ENCODE measurements at regions not wholly inside any gene's neighbourhood (a gene's known extent, or its start where the extent isn't known, plus 50 kb on each side); places are given as distances from the start of the nearest gene placed in this dataset.

DNA sequence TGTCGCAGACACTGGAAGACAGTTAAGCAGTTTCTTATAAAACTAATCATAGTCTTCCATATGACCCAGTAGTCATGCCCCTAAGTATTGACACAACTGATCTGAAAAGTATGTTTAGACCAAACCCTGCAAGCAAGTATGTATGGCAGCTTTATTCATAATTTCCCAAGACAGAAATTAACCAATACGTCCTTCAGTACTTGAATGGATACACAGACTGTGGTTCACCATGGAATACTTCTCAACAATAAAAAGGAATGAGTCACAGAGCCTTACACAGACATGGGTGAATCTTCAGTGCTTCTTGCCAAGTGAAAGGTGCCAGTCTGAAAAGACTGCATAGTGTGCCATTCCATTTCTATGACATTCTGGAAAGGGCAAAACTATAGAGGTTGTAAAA, 50.2 kb upstream of the AKR1E2 start:
- no peak for DNase-seq

DNA sequence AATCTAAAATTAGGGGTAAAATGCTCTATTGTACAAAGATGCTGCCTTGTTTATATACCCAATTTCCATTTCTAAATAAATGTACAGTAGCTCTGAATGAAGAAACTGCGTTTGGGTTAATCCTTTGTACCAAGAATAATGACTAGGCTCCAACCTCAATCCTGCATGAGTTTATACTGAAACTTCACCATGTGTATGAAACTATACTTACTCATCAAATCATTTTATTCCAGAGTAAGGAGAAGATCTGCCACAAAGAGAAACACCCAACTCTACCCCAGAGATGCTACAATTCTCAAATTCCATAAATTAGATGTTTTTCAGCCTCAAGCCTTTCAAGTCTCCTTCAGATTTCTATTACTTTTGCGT, 53.8 kb upstream of the AKR1E2 start:
- no peak for DNase-seq

- no peak for DNase-seq
Measured at GRCh38 chr10:4771554-4772201, 54.3 kb upstream of the AKR1E2 start.

DNA sequence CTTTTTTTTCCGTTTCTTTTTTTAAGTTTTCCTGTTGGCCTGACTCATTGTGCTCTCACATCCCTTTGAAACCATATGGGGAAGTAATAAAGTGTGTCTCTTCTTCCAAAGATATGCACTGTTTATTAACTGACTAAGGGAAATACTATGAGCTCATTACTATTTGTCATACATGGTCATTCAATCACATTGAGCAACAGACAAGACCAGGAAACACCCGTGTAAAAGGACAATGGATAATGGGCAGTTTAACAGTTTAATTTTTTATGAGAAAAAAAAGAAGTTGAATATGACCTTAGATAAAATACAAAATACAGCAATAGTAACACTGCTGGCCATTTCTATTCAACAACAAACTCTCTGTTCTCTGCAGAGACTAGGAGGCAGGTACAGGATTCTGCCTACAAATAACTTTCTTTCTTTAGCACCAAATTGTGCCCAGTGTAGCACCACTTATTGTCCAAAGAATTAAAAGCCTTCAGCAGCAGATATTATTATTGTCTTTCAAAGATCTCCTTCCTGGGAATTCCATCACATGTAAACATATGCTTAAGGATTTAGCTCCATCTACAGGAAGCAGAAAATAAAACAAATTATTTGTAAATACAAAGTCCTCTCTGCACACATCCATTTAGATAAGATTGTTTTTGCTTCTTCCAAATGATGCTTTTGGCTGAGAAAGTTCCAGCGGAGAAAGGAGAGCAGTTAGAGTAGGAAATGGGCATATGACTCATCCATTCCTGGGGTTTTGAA, 55.0 kb upstream of the AKR1E2 start:
- no peak for DNase-seq

DNA sequence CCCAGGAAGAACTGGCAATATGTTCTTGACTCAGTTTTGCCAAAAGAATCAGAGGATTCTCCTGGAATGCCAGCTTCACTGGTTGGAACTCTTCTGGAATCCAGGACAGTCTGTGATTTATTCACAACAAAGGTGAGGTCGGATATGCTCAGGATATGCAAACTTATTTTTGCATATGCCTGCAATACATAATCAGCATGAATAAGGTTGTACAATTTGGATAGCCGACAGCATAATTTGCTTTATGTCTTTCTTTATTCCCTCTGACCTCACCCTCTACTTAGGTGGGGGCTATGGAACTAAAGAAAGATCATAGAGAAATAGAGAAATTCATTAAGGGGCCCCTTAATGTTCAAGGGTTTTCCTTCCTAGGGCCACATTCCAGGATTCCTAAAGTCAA, 57.6 kb upstream of the AKR1E2 start:
- DNase-seq: no peak

DNA sequence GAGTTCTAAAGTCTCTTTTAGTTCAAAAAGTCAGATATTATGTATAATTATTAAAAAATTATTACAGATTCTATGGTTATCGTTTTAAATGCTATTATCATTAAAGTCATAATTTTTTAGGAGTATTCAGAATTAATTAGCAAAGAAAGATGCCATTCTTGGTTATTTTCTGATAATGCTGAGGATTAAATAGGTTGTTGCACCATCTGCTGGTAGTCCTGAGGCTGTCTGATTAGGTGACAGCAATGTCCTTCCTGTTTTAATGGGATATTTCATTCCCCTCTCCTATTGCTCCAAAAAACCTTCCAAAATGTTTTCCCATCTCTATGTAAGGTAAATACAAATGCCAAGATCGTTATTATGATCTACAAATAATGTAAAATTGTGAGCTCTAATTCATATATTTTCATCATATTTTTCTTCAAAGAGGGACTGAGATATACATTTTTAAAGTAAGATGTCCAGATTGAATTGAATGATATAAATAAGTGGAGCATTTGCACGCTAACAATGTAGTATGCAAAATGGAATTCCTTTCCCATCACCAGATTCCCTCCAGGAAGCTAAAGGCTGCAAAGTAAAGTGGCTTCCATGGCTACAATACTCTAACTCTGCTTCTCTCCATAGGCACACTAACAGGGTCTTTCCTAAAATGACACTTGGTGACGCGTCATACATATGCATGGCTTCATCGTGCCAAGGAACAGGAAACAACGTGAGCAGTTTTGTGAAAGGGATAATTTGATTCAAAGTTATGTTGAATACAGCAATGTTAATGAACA, 58.8 kb upstream of the AKR1E2 start:
- no peak for DNase-seq

- DNase-seq: no peak
Measured at GRCh38 chr10:4766454-4766853, 59.6 kb upstream of the AKR1E2 start.

- no peak for DNase-seq
Measured at GRCh38 chr10:4765428-4765827, 60.6 kb upstream of the AKR1E2 start.

- no peak for DNase-seq
Measured at GRCh38 chr10:4763960-4764428, 62.0 kb upstream of the AKR1E2 start.

- no peak for DNase-seq
Measured at GRCh38 chr10:4763513-4763912, 62.5 kb upstream of the AKR1E2 start.

GRCh38 chr10:4758256-4758655, 67.8 kb upstream of the AKR1E2 start:
- no peak for DNase-seq

DNA sequence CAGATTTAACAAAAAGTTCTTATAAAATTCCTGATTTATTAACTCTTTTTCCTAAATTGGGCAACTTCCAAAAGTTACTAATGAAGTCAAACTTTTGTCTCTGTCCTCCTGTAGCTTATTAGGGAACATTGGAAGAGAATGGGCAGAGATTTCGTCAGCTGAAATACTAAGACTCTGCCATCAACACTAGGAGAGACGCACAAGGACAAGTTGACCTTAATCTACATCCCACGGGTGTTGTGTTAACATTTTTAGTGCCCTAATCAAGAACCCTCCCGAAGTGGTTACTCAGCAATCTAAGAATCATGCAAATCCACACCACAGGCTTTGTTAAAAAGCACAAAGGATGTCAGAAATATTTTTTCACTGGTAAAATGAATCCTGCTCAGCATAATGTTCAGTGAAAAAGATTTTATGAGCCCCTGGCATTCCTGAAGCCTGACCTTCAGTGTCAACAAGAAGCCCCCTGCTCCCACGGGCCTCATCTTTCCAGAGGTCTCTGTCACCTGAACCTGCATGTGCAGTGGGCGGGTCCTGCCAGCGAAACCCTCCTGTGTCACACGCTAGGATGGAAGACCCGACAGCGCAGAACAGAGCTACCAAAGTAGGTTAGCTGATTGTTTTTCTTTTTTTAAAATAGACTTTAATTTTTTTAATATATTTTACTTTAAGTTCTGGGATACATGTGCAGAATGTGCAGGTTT, 70.6 kb upstream of the AKR1E2 start:
- DNase-seq: no peak

GRCh38 chr10:4754143-4754542, 71.9 kb upstream of the AKR1E2 start:
- no peak for DNase-seq

DNA sequence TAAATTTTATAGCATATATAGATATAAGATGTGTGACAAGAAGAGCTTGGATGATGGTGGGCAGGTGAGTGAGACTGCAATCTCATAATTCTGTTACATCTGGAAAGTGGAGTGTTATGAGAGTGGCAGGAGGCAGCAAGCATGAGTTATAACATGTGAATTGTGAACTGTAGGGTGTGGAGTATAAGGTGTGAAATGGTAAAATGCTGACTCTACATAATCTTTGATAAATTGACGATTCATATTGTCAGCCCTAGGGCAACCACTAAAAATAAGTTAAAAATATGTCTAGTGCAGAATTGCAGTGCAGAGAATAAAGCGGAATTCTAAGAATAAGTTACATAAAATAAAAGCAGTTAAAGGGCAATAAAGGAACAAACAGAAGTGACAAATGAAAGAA, 74.8 kb upstream of the AKR1E2 start:
- DNase-seq: no peak

- DNase-seq: no peak
Measured at GRCh38 chr10:4749271-4749574, 76.8 kb upstream of the AKR1E2 start.

- no peak for DNase-seq
Measured at GRCh38 chr10:4748491-4749270, 77.3 kb upstream of the AKR1E2 start.

DNA sequence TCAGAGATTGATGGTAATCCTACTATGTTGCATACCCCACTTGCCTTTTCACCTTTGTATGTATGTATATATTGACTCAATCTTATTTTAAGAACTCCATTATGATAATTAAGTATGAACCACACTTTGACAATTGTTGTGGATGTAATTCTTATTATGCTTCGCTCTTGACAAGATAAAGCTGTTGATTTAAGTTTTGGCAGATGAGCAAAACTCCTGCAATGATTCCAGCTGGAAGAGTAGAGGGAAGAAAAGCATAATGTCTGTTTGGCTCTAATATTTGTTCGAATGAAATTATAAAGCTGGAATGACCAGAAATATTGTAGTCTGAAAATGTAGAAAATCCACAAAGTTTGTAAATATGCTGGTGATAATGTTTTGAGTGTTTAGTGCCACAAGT, 83.8 kb upstream of the AKR1E2 start:
- no peak for DNase-seq

DNA sequence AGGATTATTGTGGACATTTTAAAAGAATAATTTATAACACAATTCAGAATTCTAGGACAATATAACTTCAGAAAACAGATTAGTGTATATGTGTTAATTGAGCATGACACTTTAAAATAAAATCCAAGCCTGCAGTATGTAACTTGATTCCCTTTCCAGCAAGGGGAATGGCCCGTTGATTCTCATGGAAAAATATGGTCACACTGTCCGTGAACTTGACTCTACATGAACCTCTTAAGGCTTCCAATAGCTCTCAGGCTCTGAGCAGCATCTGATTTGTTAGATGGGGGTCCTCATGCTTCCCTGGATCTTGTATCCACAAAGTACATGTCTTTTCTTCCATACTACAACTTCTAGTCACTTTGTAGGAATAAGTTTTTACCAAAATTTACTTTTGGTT, 85.5 kb upstream of the AKR1E2 start:
- no peak for DNase-seq

DNA sequence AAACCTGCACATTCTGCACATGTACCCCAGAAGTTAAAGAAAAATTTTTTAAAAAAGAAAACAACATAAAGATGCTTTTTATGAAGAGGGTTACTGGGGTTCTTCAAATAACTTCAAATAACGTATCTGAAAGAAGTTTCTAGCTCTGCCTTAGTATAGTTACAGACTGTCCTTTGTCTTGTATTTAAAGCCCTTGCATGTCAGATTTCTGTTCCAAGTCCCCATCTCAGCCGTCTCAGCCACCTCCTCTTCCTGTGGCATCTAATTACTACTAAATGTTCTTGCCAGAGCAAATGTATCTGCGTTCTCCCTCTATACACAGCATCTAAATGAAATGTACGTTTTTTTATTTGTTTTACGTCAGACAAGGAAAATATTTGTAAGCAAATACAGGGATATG, 89.4 kb upstream of the AKR1E2 start:
- DNase-seq: no peak

- DNase-seq: no peak
Measured at GRCh38 chr10:4736183-4736582, 89.8 kb upstream of the AKR1E2 start.

DNA sequence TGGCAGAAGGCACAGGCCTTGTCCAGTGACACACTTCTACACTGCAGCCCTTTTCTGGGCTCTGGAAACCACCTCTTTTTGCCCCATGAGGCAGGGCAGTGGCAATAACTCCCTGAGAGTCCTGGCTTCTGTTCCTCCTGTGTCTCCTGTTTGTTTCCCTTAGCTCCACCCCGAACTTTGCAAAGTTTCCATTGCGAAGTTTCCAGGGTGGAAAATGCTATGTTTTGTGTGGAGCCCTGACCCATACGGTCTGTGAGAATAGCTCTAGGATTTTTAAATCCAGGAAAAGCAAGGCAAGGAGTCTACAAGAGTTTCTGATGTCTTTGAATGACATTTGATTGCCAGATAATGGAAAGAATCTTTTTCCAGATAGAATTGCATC, 92.2 kb upstream of the AKR1E2 start:
- DNase-seq: no peak

- DNase-seq: no peak
Measured at GRCh38 chr10:4733150-4733842, 92.7 kb upstream of the AKR1E2 start.

Measured in NCI-H187 (cell line).